KBM-7 (cell line): ENCODE measurements at regions not wholly inside any gene's neighbourhood (a gene's known extent, or its start where the extent isn't known, plus 50 kb on each side); places are given as distances from the start of the nearest gene placed in this dataset.
"Not testable (repeated sequence)": the region's sequence is repeated elsewhere in the genome, so short reads cannot be mapped to it uniquely, and the experiment has no call there.

Source experiments
- DNase-seq: peaks from one replicate; pipeline ENCODE4 v3.0.0-alpha.2; 2015
- in situ Hi-C: fragments of 300-500 bp; cut with MboI; formaldehyde crosslinking; loops from 2 replicates; pipeline ENCODE4 v1.14.3; 2020; ENCODE audit warnings: low sequenced_read_pairs, low pct_unique_long_range_greater_than_20kb, mixed read lengths

DNA sequence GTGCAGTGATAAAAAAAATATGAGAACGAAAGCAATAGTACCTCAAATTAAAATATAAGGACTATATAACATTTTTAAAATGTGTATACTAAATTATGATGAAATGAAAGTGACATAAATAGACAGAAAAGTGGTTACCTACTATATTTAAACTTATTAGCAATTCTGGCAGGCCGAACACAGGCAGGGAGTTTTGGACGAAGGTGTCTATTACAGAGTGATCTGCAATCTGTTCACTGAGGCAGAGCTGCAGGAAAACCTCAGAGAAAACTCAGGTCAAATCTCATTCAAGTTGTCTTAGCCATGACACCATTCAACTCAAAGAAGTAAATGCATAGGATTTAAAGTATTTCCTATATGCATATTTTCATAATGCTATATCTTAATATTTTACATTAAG lies 274.8 kb upstream of the GULP1 start:
- in situ Hi-C loops = no loop called here
- no peak for DNase-seq

DNA sequence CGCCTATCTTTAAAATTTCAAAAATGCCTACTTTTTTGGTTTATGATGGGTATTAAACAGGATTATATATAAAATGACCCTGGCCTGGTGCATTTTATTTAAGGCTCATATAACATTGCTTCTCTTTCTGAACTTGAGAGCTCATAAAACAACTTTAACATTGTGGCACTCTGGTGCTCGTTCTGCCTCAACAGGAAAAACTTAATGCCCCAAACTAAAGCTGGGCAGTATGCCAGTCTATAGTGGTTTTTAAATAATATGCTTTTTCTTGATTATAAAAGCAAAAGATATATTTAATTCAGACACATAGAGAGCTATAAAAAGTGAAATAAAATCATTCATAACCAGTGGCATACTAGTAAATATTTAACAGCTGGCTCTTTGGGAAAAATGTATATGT lies 269.3 kb upstream of the GULP1 start:
- no peak for DNase-seq
- in situ Hi-C loops = no loop called here

DNA sequence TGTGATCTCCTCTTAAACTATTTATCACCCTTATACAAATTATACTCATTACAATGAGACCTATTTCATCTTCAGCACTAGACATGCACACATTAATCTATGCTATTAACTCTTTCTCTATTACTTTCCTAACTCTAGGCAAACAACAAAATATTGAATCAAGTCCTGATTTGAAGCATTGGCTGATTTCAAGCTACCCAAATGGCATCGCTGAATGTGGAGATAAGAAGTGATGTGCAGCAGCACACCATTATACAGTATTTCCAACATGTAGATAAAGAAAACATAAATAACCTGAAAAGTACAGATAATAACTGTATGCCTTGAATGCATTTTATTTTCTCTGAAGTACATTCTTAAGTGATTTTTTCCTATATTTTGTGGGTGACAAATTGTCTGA lies 268.6 kb upstream of the GULP1 start:
- in situ Hi-C loops = no loop called here
- no peak for DNase-seq

DNA sequence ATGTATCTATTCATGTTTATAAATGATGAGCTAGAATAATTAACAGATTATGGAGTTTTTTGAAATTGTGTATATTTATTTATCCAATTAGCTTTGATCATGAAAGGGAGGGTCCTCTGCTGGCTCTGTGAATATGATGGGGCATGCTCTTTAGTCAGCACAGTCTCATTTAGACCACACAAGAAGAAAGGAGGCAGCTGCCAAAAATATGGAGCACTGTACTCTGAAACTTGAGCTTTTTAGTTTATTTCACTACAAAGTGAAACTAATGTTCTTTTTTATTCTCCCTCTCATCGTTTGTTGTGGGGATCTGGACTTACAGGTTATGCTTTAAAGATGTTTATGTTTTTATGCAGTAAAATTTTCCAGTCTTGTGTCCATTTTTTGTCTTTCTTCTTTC lies 266.9 kb upstream of the GULP1 start:
- DNase-seq = no peak
- in situ Hi-C loops = no loop called here

DNA sequence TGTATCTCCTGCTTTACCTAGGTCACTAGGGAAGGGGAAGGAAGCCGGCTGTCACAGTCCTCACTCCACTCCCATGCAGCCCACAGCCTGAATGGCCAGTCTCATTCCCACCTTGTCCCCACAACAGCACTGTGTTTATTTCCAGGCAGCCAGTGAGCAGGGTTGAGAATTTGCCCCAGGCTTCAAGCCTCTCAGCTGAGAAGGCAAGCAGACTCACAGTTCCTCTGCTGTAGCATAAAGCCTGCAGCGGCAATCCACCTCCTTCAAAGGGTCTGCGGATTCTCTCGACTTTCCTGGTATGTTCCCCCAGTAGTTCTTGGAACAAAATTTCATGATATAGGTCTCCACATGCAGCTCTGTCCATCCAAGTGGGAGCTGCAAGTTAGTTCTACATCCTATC lies 262.9 kb upstream of the GULP1 start:
- no peak for DNase-seq
- in situ Hi-C loops = no loop called here

DNA sequence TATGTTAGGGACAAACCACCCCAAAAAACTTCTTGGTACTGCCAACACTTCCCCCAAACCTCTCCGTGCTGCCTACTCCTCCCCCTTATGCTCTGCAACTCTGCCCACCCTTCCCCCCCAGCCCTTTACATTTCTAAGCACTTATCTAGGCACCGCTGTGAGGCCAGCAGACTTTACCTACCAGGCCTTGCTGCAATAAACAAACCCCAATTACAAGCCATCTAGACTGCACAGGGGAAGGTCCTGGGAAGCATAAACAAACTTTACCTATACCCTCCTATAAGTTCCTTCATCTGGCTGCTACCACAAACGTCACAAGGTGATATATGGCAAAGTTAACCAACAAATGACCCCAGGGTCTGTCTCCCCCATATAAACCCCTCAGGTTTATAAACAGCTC lies 259.4 kb upstream of the GULP1 start:
- in situ Hi-C loops = no loop called here
- no peak for DNase-seq

DNA sequence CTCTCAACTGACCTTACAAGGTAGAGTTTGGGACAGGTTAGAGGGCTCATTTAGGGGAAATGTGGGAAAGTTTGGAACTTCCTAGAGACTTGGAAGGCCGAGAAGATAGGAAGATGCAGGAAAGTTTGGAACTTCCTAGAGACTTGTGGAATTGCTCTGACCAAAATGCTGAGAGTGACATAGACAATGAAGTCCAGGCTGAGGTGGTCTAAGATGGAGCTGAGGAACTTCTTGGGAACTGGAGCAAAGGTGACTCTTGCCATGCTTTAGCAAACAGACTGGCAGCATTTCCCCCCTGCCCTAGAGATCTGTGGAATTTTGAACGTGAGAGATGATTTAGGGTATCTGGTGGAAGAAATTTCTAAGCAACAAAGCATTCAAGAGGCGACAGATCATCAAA lies 258.9 kb upstream of the GULP1 start:
- in situ Hi-C loops = no loop called here
- no peak for DNase-seq

DNA sequence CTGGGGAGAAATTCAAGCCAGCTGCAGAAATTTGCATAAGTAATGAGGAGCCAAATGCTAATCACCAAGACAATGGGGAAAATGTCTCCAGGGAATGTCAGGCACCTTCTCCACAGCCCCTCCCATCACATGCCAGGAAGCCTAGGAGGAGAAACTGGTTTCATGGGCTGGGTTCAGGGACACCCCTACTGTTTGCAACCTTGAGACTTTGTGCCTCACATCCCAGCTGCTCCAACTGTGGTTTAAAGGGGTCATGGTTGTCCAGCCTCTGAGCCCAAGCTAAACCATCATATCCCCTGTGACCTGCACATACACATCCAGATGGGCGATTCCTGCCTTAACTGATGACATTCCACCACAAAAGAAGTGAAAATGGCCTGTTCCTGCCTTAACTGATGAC lies 258.4 kb upstream of the GULP1 start:
- DNase-seq, in situ Hi-C loops: not testable (repeated sequence)

DNA sequence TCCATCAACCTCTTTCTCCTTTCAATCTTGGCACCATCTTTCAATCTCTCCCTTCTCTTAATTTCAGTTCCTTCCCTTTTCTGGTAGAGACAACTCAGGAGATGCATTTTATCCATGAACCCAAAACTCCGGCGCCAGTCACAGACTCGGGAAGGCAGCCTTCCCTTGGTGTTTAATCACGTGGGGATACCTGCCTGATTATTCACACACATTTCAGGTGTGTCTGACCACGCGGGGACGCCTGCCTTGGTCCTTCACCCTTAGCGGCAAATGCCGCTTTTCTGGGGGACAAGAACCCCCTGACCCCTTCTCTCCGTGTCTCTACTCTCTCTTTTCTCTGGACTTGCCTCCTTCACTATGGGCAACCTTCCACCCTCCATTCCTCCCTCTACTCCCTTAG lies 257.6 kb upstream of the GULP1 start:
- DNase-seq, in situ Hi-C loops: not testable (repeated sequence)

DNA sequence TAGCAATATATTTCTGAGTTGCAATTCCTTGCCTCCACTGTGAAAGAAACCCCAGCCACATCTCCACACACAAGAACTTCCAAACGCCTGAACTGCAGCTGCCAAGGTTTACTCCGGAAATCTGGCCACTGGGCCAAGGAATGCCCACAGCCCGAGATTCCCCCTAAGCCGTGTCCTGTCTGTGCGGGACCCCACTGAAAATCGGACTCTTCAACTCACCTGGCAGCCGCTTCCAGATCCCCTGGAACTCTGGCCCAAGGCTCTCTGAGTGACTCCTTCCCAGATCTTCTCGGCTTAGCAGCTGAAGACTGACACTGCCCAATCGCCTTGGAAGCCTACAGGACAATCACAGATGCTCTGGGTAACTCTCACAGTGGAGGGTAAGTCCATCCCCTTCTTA lies 256.3 kb upstream of the GULP1 start:
- in situ Hi-C loops, DNase-seq: not testable (repeated sequence)

DNA sequence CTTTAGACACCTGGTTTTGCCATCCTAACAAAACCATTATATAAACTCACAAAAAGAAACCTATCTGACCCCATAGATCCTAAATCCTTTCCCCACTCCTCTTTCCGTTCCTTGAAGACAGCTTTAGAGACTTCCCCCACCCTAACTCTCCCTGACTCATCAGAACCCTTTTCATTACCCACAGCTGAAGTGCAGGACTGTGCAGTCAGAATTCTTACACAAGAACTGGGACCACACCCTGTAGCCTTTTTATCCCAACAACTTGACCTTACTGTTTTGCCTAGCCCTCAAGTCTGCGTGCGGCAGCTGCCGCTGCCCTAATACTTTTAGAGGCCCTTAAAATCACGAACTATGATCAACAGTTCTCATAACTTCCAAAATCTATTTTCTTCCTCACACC lies 254.9 kb upstream of the GULP1 start:
- in situ Hi-C loops, DNase-seq: not testable (repeated sequence)

DNA sequence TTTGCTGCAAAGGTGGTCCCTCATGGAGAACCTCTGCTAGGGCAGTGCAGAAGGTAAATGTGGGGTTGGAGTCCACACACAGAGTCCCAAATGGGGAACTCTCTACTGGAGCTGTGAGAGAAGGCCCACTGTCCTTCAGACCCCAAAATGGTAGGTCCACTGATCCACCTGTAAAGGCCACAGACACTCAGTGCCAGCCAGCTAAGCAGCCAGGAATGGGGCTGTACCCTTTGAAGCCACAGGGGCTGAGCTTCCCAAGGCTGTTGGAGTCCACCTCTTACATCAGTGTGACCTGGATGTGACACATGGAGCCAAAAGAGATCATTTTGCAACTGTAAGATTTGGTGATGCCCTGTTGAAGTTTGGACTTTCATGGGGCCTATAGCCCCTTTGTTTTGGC lies 252.4 kb upstream of the GULP1 start:
- no peak for DNase-seq
- in situ Hi-C loops = no loop called here

DNA sequence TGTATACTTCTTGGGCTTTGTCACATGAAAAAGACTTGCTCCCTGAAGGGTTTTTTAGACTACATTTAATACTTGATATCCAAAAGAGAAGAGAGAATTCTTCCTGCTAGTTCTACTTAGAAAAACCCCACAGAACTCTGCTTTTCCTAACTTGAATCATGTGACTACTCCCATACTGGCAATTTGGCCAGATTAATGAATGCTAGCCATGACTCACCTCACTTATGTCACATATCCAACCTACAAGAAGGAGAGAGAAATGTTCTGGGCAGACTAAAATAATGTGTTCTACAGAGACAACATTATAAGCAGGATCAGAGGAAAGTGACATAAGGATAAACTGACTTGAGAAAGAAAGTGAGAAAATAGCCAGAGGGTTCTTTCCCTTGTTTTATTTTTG lies 249.3 kb upstream of the GULP1 start:
- no peak for DNase-seq

DNA sequence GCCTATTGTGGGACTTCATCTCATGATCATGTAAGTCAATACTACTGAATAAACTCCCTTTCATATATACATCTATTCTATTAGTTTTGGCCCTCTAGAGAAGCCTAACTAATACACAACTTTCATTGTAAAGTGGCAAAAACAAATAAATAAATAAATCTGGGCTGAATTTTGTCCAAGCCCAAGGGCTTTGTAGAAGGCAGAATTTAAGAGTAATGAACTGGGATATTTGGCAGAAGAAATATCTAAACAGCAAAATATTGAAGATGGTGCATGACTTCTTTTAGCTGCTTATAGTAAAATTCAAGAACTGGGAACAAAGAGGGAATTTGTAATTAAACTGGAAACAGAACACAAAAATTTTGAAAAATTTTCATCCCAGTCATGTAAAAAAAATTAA lies 246.7 kb upstream of the GULP1 start:
- in situ Hi-C loops = no loop called here
- no peak for DNase-seq

More for the DNA sequence above, 249.3 kb upstream of the GULP1 start:
- in situ Hi-C loops = no loop called here

DNA sequence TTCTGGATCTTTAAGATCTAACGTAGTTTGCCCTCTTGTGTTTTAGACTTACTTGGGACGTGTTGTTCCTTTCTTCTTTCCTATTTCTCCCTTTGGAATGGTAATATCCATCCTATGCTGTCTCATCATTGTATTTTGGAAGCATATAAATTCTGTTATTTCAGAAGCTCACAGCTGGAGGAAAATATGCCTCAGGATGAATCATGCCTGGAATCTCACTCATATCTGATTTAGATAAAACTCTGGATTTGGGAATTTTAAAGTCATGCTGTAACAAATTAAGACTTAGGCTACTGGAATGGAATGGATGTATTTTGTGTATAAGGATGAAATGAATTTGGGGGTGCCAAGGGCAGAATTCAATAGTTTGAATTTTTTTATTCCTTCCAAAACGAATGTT lies 245.2 kb upstream of the GULP1 start:
- in situ Hi-C loops = no loop called here
- DNase-seq = no peak

DNA sequence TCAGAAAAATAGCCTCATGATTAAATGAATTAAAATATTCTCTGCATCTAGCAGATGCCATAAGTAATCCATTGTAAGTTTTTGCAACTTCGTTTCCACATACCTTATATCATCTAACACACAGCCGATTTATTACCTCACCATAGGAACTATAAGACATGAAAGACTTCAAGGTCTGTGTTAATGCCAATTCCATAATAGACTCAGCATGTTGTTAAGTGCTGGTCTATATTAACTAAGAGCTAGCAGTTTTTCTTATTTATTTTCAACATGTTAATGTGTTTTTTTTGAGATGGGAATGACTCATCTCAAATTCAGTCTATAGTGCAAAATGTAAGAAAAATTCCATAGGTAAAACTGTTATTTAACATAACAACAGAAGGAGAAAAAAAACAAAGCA lies 243.9 kb upstream of the GULP1 start:
- in situ Hi-C loops = no loop called here
- no peak for DNase-seq

DNA sequence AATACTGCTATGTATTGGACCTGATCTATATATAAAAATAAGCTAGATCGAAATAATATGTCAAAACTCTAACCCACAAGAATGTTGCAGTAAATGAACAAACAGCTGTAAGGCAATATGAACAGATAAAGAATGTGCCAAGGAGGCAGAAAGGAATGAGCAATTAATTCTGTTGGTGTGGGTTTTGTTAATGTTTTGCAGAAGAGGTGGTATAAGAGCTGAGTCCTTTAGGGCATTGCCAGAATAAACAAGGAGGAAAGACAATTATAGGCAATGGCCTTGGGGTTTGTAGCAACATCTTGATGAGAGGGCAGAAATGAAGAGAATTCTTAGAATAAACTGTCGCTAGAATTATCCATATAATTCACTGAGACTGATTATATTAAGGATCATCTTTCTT lies 240.9 kb upstream of the GULP1 start:
- DNase-seq = no peak
- in situ Hi-C loops = no loop called here

DNA sequence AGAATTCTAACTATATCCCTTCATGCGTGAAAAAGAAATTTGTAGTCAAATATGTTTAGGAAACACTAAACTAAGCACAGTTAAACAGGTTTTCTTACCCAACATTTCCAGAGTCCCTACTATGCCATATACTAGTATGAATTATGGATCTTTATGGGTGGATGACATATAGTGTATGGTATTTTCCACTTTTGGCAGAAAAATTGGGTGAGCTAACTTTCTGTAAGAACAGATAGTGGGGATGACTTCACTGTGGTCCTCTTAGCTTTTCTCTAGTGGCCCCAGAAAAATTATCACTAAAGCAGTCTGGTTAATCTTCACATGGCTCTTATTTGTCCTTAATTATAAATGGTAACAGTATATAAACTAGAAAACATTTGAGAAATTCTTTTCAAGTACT lies 240.0 kb upstream of the GULP1 start:
- DNase-seq = no peak
- in situ Hi-C loops = no loop called here

DNA sequence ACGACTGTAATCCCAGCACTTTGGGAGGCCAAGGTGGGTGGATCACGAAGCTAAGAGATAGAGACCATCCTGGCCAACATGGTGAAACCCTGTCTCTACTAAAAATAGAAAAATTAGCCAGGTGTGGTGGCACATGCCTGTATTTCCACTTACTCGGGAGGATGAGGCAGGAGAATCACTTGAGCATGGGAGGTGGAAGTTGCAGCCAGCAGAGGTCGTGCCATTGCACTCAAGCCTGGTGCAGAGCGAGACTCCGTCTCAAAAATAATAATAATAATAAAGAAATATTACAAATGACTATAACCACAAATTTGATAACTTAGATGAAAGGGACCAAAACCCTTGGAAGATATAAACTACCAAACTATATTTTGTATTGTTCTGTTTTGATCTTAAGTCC lies 226.3 kb upstream of the GULP1 start:
- no peak for DNase-seq
- in situ Hi-C loops = no loop called here

DNA sequence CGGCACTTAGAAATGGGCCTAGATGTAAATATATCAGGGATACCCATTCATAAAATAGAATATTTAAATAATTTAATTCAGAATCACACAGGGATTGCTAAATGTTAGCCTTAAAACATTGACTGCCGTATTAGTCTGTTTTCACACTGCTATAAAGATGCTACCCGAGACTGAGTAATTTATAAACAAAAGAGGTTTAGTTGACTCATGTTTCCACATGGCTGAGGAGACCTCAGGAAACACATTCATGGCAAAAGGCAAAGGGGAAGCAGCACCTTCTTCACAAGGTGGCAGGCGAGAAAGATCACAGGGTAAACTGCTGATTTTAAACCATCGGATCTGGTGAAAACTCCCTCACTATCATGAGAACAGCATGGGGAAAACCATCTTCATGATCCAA lies 223.6 kb upstream of the GULP1 start:
- in situ Hi-C loops = no loop called here
- no peak for DNase-seq

DNA sequence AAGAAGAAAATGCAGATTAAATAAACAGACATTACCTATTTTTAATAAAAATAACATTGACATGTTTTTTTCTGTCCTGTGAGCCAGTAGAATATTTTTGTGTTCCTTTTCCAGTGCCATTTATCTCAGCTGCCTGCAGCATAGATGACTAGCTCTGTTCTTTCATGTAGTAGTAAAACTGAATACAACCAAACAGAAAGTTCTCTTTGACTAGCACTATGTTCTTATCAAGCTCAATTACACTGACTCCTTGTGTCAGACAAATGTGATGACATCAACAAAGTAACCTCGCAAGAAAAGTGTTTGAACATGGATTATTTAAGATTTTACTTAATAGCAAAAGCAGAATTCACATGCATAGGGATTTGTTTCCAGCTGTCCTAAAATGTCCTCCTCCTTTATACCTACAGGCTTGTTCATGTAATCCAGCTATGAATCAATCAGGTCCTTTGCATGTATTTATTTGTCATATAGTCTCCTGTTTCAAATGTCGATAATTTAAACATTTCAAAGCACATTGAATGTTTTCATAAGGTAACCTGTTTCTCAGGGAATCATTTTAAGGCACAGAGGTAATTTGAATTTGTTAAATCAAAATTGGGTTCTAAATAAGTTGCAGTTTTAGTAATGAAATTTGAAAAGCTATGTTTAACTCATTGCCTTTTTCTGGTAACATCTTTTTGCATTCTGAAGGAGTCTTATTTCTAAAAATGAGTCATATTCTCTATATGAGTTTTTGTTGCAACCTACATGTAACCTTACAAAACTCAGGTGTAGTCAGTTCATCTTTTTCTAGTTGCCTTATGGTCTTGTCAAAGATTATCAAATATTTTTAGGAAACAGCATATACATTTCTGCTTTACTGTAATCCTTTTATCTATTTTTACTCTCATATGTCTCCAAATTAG lies 215.3 kb upstream of the GULP1 start:
- in situ Hi-C loops = no loop called here

More for the DNA sequence above, 215.3 kb upstream of the GULP1 start:
- DNase-seq = no peak
